ENCODE measurements at regions not wholly inside any gene's neighbourhood (a gene's known extent, or its start where the extent isn't known, plus 50 kb on each side); places are given as distances from the start of the nearest gene placed in this dataset.
"Not testable (repeated sequence)": the region's sequence is repeated elsewhere in the genome, so short reads cannot be mapped to it uniquely, and the experiment has no call there.

DNA sequence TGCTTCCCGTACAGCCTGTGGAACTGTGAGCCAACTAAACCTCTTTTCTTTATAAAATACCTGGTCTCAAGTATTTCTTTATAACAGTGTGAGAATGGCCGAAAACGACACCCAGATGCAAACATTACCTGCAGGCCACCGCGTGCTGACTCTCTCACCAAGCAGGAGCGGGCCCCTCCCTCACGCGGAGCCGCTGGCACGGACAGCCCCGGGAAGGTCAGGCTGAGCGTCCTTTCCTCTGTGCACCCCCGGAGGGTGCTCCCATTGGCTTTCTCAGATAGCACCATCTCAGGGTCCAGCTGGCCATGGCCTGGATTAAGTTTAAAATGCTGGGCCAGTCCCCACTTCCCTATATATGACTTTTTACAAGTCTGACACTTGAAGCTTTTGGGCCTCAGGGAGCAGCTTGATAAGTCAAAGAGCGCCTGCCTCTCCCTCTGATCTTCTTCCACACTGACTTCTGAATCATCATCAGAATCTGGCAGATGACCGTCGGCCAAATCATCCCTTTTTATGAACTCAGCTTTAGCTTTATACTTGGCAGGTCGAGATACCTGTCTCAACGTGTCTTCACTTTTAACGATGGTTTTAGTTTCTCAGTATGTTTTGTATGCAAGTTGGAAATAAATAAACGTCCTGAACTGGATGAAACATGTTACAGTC lies 115.1 kb upstream of the PRKX start:
- not testable (repeated sequence) for DNase-seq; H3K27ac ChIP-seq (ENCODE audit: low read length); H3K4me3 ChIP-seq (ENCODE audit: low read length); H3K4me1 ChIP-seq (ENCODE audit: control insufficient read depth, insufficient read depth, low read length); H3K9me3 ChIP-seq (ENCODE audit: control insufficient read depth, low read depth, low read length); H3K27me3 ChIP-seq (ENCODE audit: control insufficient read depth, insufficient read depth, low read length); H3K36me3 ChIP-seq (ENCODE audit: control insufficient read depth, insufficient read depth, low read length)
- no CpG with 5 or more reads among the region's 20 CpGs for WGBS (ENCODE audit: insufficient coverage, low lambda C conversion rate)

DNA sequence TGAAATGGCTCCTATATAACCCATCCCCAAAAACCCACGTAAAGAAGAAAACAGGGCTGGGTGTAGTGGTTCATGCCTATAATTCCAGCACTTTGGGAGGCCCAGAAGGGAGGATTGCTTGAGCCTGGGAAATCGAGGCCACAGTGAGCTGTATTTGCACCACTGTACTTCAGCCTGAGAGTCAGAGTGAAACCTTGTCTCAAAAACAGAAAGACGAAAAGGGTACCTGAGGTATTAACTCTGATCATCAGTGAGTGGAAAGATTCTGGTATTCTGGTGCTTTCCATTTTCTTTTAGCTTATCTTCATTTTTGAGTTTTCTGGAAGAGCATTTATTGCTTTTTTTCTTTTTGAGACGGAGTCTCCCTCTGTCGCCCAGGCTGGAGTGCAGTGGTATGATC lies 110.6 kb upstream of the PRKX start:
- H3K36me3 ChIP-seq (ENCODE audit: control insufficient read depth, insufficient read depth, low read length); H3K27me3 ChIP-seq (ENCODE audit: control insufficient read depth, insufficient read depth, low read length); DNase-seq; H3K9me3 ChIP-seq (ENCODE audit: control insufficient read depth, low read depth, low read length); H3K4me3 ChIP-seq (ENCODE audit: low read length); H3K27ac ChIP-seq (ENCODE audit: low read length); H3K4me1 ChIP-seq (ENCODE audit: control insufficient read depth, insufficient read depth, low read length): not testable (repeated sequence)
- WGBS (ENCODE audit: insufficient coverage, low lambda C conversion rate), result no CpG with 5 or more reads among the region's 5 CpGs

DNA sequence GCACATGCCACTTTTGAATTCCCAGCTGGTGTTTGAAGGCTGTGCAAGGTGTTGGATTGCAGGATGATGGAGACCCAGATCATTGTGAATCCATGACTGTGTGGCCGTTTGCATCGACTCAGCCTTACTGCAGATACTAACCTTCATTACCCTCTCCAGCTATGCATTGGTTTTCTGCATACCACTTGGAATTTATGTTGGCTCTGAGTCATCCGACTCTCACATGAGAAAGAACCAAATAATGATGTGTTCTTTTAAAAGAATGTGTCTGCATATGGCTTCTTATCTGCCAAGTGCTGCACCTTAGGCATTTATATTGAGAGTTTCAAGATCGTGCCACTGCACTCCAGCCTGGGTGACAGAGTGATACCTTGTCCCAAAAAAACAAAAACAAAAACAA lies 106.7 kb upstream of the PRKX start:
- no CpG with 5 or more reads among the region's 4 CpGs for WGBS (ENCODE audit: insufficient coverage, low lambda C conversion rate)
- H3K4me3 ChIP-seq (ENCODE audit: low read length), result no peak overlapping the region
- DNase-seq, result peak; percentile 10 to 12
- peaks cover 5% of the 10 kb centered on the region for H3K4me1 ChIP-seq (ENCODE audit: control insufficient read depth, insufficient read depth, low read length)
- H3K36me3 ChIP-seq (ENCODE audit: control insufficient read depth, insufficient read depth, low read length), result peaks cover 2% of the 10 kb centered on the region
- no peaks in the 10 kb centered on the region for H3K9me3 ChIP-seq (ENCODE audit: control insufficient read depth, low read depth, low read length)
- H3K27ac ChIP-seq (ENCODE audit: low read length), result peak overlapping the region; percentile 49
- H3K27me3 ChIP-seq (ENCODE audit: control insufficient read depth, insufficient read depth, low read length), result no peaks in the 10 kb centered on the region

DNA sequence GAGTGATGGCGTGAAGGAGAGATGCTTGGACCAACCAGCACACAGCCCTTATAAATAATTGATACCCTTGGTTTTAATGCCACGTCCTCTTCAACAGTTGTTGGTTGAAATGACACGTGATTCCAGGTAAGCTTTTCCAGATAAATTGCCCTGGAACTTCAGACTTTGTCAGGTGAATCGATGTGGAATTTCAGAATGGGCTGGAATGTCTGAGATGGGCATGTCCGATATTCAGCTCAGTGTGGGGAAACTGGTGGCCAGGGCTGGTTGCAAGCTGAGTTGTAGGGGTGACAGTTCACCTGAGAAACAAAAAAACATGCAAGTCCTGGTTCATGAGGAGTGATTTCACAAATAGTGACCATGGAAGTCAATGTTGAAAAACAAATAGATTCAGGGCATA lies 104.0 kb upstream of the PRKX start:
- H3K27me3 ChIP-seq (ENCODE audit: control insufficient read depth, insufficient read depth, low read length); H3K4me3 ChIP-seq (ENCODE audit: low read length); H3K9me3 ChIP-seq (ENCODE audit: control insufficient read depth, low read depth, low read length); H3K4me1 ChIP-seq (ENCODE audit: control insufficient read depth, insufficient read depth, low read length); H3K36me3 ChIP-seq (ENCODE audit: control insufficient read depth, insufficient read depth, low read length): not testable (repeated sequence)
- no CpG with 5 or more reads among the region's 5 CpGs for WGBS (ENCODE audit: insufficient coverage, low lambda C conversion rate)
- DNase-seq, result peak; percentile 7 to 15
- H3K27ac ChIP-seq (ENCODE audit: low read length), result peak overlapping the region; percentile 99

DNA sequence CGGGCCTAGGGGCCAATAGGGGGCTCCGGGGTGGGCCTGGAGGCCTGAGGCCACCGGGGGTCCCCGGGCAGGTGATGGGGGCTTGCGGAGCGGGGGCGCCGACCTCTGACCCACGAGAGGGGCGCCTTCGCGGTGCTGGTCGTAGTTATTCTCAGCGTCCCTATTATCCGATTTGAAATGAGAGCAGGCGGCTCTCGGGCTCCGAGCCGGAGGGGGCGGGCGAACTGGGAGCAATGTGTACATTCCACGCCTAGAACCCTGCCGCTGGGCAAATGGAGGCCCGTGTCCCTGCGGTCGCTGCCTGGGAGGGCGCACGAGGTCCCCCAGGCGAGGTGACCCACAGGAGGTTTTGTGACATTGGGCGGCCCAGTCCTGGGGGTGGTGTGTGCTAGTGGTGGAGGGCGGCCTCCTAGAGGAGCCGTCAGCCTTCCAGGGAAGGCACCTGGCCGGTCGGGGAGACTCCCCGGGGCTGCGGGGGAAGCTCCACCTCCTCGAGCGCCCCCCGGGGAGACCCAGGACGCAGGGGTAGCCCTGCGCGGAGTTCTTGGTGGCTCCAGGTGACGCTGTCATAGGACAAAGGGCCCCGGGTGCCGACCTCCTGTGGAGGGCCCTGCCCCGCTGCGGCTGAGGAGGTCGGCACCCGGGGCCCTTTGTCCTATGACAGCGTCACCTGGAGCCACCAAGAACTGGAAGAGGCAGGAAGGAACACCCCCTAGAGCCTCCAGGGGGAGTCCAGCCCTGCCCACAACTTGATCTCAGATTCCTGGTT lies 102.6 kb upstream of the PRKX start:
- whole genome bisulfite sequencing (ENCODE audit: insufficient coverage, low lambda C conversion rate), result no CpG with 5 or more reads among the region's 50 CpGs
- peak overlapping the region; percentile 99 for H3K27ac ChIP-seq (ENCODE audit: low read length)
- peaks cover under 1% of the 10 kb centered on the region for H3K36me3 ChIP-seq (ENCODE audit: control insufficient read depth, insufficient read depth, low read length)
- no peaks in the 10 kb centered on the region for H3K9me3 ChIP-seq (ENCODE audit: control insufficient read depth, low read depth, low read length)
- H3K4me3 ChIP-seq (ENCODE audit: low read length), result peak overlapping the region; percentile 68
- H3K27me3 ChIP-seq (ENCODE audit: control insufficient read depth, insufficient read depth, low read length), result no peaks in the 10 kb centered on the region
- peaks cover 5% of the 10 kb centered on the region for H3K4me1 ChIP-seq (ENCODE audit: control insufficient read depth, insufficient read depth, low read length)
- peak; percentile 62 to 73 for DNase-seq

DNA sequence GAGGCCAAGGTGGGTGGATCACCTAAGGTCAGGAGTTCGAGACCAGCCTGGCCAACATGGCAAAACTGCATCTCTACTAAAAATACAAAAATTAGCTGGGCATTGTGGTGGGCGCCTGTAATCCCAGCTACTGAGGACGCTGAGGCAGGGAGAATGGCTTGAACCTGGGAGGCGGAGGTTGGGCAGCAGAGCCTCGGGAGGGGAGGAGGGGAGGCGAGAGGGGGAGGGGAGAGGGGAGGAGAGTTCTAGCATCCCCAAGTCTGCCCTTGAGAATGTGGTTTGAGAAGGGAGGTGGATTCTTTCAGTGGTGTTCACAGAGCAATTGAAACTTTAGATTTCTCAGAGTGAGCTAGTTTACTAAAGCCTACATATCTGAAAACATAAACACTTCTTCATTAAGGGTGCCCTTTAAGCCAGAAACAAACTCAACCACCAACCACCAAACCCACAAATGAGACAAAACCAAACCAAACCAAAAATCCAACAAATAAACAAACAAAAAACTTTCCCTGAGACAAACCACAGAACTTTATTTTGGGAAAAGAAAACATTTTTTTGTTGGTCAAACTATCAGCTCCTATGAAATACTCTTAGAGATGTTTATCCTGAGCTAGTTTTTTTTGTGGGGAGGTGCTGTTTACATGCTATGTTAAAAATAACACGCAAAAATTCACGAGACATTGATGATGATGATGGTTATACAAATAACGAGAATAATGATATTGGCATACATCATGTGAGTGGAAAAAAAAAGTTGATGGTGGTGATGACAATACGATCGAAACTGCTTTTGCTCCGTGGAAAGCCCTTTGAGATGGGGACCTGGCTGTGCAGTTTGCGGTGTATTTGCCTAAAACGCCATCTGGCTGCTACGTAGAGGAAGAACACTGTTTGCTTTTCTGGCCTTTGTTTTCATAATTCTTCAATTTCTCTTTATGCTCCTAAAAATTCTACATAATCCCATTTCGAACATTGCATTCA lies 98.2 kb upstream of the PRKX start:
- Histone ChIP-seq H3K9me3 (ENCODE audit: control insufficient read depth, low read depth, low read length) (no peaks in the 10 kb centered on the region), H3K4me1 (ENCODE audit: control insufficient read depth, insufficient read depth, low read length) (peaks cover under 1% of the 10 kb centered on the region), H3K4me3 (ENCODE audit: low read length) (no peak overlapping the region), H3K27me3 (ENCODE audit: control insufficient read depth, insufficient read depth, low read length) (peaks cover 3% of the 10 kb centered on the region), H3K27ac (ENCODE audit: low read length) (no peak overlapping the region), H3K36me3 (ENCODE audit: control insufficient read depth, insufficient read depth, low read length) (no peaks in the 10 kb centered on the region)
- WGBS (ENCODE audit: insufficient coverage, low lambda C conversion rate), result 0% methylated on average over 1 of the region's 16 CpGs
- peak; percentile 14 to 31 for DNase-seq

DNA sequence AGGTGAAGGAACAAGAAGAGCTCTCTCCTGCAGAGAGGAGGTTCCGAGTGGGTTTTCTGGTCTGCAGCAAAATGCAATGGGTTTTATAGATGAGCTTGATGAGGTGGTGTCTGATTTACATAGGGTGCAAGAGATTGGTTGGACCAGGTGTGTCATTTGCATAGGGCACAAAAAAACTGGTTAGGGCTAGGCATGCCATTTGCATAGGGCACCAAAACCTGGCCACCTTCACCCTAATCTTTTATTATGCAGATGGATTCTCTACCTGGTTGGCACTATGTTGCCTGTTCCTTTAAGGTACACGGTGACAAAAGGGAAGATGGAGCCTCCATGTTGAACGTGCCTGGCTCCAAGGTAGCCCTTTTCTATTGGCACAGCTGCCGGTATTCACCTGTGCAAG lies 94.5 kb upstream of the PRKX start:
- Histone ChIP-seq H3K36me3 (ENCODE audit: control insufficient read depth, insufficient read depth, low read length) (no peaks in the 10 kb centered on the region), H3K27me3 (ENCODE audit: control insufficient read depth, insufficient read depth, low read length) (peaks cover 8% of the 10 kb centered on the region), H3K4me1 (ENCODE audit: control insufficient read depth, insufficient read depth, low read length) (no peaks in the 10 kb centered on the region), H3K27ac (ENCODE audit: low read length) (no peak overlapping the region), H3K4me3 (ENCODE audit: low read length) (no peak overlapping the region), H3K9me3 (ENCODE audit: control insufficient read depth, low read depth, low read length) (no peaks in the 10 kb centered on the region)
- DNase-seq, result no peak
- WGBS (ENCODE audit: insufficient coverage, low lambda C conversion rate), result no CpG with 5 or more reads among the region's 4 CpGs

DNA sequence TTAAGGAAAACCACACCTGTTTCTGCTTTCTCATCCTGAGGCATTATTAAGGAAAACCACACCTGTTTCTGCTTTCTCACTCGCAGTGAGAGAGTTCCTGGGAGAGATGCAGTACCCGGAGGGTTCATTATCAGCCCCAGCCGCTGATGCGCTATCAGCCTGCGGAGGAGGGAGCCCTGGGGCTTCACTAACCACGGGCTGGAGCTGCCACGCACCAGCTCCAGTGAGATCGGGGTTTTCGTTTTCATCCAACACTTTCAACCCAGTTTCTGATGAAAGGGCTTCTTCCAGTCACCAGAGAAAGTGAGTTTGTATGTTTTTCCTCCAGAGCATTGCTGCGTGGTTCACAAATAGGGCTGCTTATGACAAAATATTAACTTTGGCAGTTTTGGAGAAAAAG lies 93.2 kb upstream of the PRKX start:
- H3K27ac ChIP-seq (ENCODE audit: low read length), result no peak overlapping the region

DNA sequence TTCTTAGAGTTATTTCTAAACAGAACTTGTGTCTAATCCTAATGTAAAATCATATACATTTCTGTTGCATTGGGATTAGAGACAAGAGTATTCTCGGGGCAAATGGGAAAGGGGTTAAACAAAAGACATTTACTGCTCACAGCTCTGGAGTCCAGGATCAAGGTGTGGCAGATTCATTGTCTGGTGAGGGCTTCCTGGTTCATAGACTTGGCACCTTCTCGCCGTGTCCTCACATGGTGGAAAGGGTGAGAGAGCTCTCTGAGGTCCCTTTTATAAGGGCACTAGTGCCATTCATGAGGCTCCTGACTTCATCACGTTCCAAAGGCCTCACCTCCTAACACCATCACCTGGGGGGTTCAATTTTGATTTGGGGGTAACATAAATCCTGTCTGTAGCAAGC lies 90.3 kb upstream of the PRKX start:
- DNase-seq, result no peak
- no CpG with 5 or more reads among the region's 4 CpGs for WGBS (ENCODE audit: insufficient coverage, low lambda C conversion rate)
- Histone ChIP-seq H3K27ac (ENCODE audit: low read length) (no peak overlapping the region), H3K4me1 (ENCODE audit: control insufficient read depth, insufficient read depth, low read length) (no peaks in the 10 kb centered on the region), H3K4me3 (ENCODE audit: low read length) (no peak overlapping the region), H3K36me3 (ENCODE audit: control insufficient read depth, insufficient read depth, low read length) (no peaks in the 10 kb centered on the region), H3K9me3 (ENCODE audit: control insufficient read depth, low read depth, low read length) (no peaks in the 10 kb centered on the region), H3K27me3 (ENCODE audit: control insufficient read depth, insufficient read depth, low read length) (peaks cover 8% of the 10 kb centered on the region)

More for the DNA sequence above, 93.2 kb upstream of the PRKX start:
- Histone ChIP-seq H3K27me3 (ENCODE audit: control insufficient read depth, insufficient read depth, low read length) (peaks cover 8% of the 10 kb centered on the region), H3K9me3 (ENCODE audit: control insufficient read depth, low read depth, low read length) (no peaks in the 10 kb centered on the region), H3K36me3 (ENCODE audit: control insufficient read depth, insufficient read depth, low read length) (no peaks in the 10 kb centered on the region), H3K4me1 (ENCODE audit: control insufficient read depth, insufficient read depth, low read length) (no peaks in the 10 kb centered on the region), H3K4me3 (ENCODE audit: low read length) (no peak overlapping the region)
- no peak for DNase-seq
- no CpG with 5 or more reads among the region's 10 CpGs for WGBS (ENCODE audit: insufficient coverage, low lambda C conversion rate)

DNA sequence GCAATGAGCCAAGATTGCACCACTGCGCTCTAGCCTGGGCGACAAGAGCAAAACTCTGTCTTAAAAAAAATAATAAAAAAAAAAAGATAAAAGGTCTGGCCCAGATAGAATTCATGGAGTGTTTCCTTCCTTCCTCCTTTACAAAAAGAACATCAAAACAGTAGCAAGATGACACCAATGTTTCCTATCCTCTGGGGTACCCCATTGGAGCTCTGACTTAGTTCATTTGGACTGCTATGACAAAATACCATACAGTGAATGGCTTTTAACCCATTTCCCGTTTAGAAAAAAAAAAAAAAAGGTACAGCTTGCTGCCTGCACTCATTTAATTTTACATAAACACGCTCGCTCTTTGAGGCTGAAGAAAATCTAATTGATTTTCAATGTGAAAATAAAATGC lies 89.9 kb upstream of the PRKX start:
- Histone ChIP-seq H3K36me3 (ENCODE audit: control insufficient read depth, insufficient read depth, low read length) (no peaks in the 10 kb centered on the region), H3K9me3 (ENCODE audit: control insufficient read depth, low read depth, low read length) (no peaks in the 10 kb centered on the region), H3K27me3 (ENCODE audit: control insufficient read depth, insufficient read depth, low read length) (peaks cover 8% of the 10 kb centered on the region), H3K4me1 (ENCODE audit: control insufficient read depth, insufficient read depth, low read length) (no peaks in the 10 kb centered on the region), H3K27ac (ENCODE audit: low read length) (no peak overlapping the region), H3K4me3 (ENCODE audit: low read length) (no peak overlapping the region)
- DNase-seq, result no peak
- WGBS (ENCODE audit: insufficient coverage, low lambda C conversion rate), result 100% methylated on average over 2 of the region's 5 CpGs

Measured in large intestine (tissue), 3 donors.